CD4-positive, alpha-beta T cell treated with Interleukin-17A for 4 hours (primary cell): ENCODE measurements at regions not wholly inside any gene's neighbourhood (a gene's known extent, or its start where the extent isn't known, plus 50 kb on each side); places are given as distances from the start of the nearest gene placed in this dataset.
A peak's percentile ranks its signal among the peaks of the same experiment; 100 is the strongest.

Source experiments
- DNase-seq: peaks from one replicate; pipeline ENCODE4 v3.0.0-alpha.2; 2020; ENCODE audit warnings: mixed read lengths

GRCh38 chr1:9419369-9420041 lies 119.8 kb upstream of the SLC25A33 start:
- no peak for DNase-seq

GRCh38 chr1:9420835-9421532 lies 118.3 kb upstream of the SLC25A33 start:
- no peak for DNase-seq

GRCh38 chr1:9421533-9421873 lies 117.8 kb upstream of the SLC25A33 start:
- no peak for DNase-seq

GRCh38 chr1:9422321-9422720 lies 116.9 kb upstream of the SLC25A33 start:
- no peak for DNase-seq

- no peak for DNase-seq
These were observed 116.3 kb upstream of the SLC25A33 start for GRCh38 chr1:9422911-9423505.

- DNase-seq, result no peak
These were observed 115.0 kb upstream of the SLC25A33 start for GRCh38 chr1:9424261-9424660.

GRCh38 chr1:9425859-9426258 lies 113.4 kb upstream of the SLC25A33 start:
- DNase-seq, result peak; percentile 20

GRCh38 chr1:9426291-9426711 lies 113.0 kb upstream of the SLC25A33 start:
- DNase-seq, result peak; percentile 87

- DNase-seq, result no peak
These were observed 111.9 kb upstream of the SLC25A33 start for GRCh38 chr1:9427388-9427787.

GRCh38 chr1:9428601-9429341 lies 110.5 kb upstream of the SLC25A33 start:
- DNase-seq, result peak; percentile 99

GRCh38 chr1:9429342-9429711 lies 109.9 kb upstream of the SLC25A33 start:
- no peak for DNase-seq

- no peak for DNase-seq
These were observed 104.8 kb upstream of the SLC25A33 start for GRCh38 chr1:9434247-9435152.

- DNase-seq, result no peak
These were observed 104.1 kb upstream of the SLC25A33 start for GRCh38 chr1:9435153-9435636.

- DNase-seq, result no peak
These were observed 103.2 kb upstream of the SLC25A33 start for GRCh38 chr1:9435854-9436640.

GRCh38 chr1:9437961-9438430 lies 101.3 kb upstream of the SLC25A33 start:
- no peak for DNase-seq

- no peak for DNase-seq
These were observed 100.7 kb upstream of the SLC25A33 start for GRCh38 chr1:9438431-9439073.

GRCh38 chr1:9439074-9439761 lies 100.0 kb upstream of the SLC25A33 start:
- no peak for DNase-seq

GRCh38 chr1:9440261-9440660 lies 99.0 kb upstream of the SLC25A33 start:
- DNase-seq, result no peak

GRCh38 chr1:9440763-9441194 lies 98.5 kb upstream of the SLC25A33 start:
- no peak for DNase-seq
